HG03442 (cell line): ENCODE measurements at regions not wholly inside any gene's neighbourhood (a gene's known extent, or its start where the extent isn't known, plus 50 kb on each side); places are given as distances from the start of the nearest gene placed in this dataset.

Experiments used
- ATAC-seq: cut with Tn5 transposase; IDR thresholded peaks from one replicate; pipeline ENCODE4 v1.9.1; 2021; ENCODE audit warnings: mild to moderate bottlenecking, moderate library complexity; ENCODE audit not compliant: unreplicated experiment

DNA sequence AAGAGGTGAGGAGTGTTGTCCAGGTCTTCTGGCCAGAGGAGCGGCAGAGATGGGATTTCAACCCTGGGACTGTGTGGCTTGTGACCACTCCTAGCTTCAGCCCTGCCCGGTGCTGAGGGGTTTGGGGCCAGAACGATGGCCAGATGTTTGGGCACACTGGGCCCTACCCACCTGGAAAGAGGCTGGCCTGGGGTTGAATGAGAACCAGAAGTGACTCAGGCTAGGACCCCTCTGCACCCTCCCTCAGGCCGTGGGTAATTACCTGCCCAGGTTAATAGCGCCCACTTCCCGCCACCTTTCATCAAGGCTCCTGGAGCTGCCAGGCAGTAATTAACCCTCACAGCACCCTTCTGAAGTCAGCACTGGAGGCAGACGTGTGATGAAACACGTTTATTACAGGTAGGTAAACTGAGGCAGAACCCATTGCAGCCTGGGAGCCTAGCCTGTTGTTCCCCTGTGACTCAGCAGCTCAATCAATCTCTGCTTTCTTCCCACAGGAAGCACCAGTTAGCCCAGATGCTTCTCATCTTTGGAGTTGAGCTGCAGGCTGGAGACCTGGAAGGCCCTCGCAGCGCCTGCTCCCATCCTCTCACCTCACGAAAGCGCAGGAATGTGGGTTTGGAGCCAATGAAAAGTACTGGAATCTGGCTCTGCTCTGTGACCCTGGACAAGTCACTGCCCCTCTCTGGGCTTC lies 120.8 kb downstream of the CEBPB start:
- ATAC-seq: no peak

DNA sequence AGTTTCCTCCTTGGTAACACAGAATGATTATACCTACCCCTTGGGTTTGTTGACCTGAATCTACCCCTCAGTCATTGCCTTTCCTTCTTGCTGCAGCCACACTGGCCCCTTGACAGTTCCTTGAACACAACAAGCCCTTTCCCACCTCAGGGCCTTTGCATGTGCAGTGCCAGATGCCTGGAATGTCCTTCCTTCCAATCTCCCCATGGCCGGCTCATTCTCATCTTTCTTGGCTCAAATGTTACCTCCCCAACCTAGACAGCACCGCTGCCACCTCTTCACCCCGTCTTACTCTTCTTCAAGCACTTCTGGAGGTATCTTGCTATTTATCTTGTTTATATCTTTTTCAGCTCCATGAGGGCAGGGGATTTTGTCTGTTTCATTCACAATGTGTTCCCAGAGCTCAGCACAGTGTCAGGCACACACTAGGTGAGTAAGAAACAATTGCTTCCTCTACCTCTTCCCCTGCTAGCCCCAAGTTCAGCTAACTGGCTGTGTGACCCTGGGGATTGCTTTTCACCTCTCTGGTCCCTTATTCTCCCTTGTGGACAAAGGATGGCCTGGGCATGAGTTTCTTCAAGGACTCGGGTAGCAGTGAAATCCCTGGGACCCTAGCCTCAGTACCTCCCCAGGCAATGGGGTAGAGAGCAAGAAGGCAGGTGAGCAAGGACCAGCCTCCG lies 121.5 kb downstream of the CEBPB start:
- no peak for ATAC-seq

DNA sequence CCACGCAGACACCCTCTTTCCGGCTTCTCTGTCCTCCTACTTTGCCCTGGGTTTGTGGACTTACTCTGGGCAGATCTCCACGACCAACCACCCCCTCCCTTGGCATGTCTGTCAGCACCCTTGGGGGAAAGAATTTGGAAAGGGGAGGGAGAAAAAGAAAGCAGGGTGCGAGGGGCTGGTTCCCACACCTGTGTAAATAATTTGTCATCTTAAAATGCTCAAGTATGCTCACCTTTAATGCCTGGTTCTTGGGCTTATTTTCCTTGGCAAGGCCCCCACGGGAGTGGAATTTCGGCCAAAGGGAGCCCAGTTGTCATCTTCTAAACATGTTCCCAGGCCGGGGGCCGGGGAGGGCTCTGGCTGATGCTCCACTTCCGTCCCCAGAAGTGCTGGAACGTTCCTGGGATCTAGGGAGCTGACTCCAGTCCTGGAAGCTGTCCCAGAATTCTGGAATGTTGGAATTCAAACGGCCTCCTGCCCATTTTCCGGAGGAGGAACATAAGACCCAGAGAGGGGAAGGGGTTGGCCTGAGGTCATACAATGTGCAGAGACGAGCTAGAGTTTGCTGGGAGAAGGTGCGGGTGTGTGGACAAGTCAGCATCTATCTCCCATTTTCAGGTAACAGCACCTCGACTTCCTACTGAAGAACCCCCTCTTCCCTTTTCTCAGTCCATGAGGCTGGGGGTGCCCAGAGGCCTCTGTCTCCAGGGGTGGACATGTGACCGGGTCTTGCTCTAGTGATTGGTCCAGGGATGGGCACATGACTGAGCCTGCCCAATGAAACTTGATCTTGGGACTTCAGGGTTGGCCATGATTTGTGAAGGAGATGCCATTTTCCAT lies 122.3 kb downstream of the CEBPB start:
- ATAC-seq: no peak

DNA sequence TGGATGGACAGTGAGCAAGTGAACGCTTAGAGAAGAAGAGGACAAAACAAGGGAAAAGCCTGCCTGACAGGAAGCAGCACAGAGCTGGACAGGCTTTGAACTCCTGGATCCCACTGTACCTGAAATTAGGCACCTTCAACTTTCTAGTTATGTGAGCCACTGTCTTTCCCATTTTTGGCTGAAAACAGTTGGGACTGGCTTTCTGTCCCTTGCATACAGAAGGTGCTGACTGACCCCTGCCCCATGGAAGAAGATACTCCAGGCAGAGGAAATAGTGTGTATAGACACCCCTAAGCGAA lies 122.8 kb downstream of the CEBPB start:
- ATAC-seq: no peak

DNA sequence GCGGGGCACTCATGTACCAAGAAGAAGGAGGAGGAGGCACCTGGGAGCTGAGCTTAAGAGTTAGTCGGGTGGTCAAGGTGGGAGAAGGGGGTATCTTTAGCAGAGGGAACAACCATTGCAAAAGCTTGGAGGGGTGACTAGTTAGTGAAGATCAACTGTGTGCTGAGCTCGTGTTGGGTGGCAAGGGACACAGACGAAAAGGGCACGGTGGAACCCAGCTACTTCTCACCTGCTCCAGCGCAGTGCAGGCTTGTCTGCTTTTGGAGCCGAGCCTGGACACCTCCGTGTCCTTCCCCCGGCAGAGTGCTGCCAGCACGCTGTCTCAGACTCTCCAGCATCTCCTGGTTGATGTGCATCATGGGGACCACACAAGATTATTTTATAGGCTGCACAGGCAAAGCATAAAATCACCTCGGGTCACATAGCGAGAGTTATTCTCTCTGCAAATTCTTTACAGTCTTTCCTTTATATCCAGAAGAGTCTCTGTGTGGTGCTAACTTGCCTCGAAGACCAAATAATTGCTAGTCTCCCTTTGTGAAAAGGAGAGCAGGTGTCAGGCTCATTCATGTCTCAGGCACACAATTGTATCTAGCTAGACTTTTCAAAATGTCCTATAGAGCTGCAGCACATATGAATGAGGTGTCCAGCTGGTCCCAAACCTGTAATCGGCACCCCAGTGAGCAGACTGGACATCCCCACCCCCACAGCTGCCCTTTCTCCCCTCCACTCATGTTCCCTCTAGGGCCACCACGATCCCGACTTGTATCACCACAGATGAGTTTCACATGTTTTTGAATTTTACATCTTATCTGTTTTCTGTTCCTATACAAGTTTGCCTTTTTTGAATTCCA lies 123.4 kb downstream of the CEBPB start:
- no peak for ATAC-seq

DNA sequence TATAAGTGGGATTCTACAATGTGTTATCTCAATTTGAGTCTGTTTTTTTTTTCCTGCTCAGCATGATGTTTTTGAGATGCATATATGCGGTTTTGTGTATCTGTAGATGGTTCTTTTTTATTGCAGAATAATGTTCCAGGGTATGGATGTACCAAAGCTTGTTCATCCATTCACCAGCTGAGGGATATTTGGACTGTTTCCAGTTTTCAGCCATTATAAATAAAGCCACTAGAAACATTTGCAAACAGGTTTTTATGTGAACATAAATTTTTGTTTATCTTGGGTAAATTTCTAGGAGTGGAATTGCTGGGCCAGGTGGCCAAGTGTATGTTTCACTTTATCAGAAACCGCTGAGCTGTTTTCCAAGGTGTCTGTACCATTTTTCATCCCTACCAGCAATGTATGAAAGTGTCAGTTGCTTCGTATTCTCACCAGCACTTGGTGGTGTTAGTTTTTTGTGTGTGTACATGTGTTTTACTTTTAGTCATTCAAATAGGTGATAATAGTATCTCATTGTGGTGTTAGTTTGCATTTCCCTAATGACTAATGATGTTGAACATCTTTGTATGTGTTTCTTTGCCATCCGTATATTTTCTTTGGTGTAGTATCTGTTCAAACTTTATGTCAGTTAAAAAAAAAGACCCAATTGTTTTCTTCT lies 124.2 kb downstream of the CEBPB start:
- ATAC-seq: no peak

DNA sequence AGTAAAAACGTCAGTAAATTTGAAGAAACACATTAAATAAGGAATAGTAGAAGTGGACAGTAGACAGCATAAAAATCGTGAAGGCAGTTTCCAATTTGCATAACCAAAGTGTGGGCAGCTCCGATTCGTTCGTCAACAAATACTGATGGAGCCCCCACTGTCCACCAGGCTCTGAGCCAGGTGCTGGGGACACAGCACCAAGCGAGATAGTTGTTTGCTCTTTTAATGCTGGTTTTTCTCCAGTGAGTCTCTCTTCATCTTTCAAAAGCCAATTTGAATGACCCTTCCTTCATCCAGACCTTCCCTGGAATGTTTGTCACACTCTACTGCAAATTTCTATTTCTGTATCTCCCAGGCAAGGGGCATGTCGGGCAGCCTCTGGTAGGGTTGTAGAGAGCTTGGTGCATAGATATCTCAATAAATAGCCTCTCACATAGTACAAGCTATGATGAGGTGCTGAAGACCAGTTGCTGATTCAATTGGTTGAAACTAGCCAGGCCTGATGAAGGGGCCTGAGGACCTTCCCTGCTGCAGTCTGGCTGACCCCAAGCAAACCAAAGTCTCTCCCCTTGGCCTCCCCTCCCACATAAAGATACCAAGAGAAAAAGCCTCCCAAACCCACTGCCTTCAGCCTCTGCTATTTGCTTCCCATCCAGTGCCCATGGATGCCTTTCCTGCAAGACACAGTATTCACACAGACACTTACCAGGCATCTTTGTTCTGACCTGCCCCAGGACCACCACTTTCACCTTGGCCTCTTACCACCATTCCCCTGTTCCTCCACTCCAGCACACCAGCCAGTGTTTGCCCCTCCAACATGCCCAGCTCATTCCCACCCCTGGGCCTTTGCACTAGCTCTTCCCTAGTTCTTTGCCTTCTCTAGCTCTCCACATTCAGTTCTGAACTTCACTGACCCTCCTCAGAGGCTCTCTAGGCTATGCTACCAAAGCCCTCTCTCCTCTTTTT lies 125.2 kb downstream of the CEBPB start:
- ATAC-seq: no peak

DNA sequence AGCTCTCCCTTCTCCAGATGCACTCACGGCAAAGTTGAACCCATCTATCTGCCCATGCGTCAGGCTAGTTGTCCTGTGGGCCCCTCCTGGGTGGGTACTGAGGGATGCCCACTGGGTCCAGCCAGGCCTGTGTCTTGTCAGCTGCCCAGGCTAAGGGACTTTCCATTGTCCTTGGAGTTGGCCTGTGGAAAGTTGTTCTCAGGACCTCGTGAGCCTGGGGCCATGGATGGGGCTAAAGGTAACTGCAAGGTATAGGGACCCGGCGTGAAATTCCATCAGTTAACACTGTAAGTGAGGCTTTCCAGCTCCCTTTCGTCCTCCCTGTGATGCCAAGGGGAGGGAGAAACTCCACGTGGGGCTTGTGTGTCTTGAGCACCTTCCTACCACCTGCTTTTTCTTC lies 126.5 kb downstream of the CEBPB start:
- ATAC-seq: no peak

DNA sequence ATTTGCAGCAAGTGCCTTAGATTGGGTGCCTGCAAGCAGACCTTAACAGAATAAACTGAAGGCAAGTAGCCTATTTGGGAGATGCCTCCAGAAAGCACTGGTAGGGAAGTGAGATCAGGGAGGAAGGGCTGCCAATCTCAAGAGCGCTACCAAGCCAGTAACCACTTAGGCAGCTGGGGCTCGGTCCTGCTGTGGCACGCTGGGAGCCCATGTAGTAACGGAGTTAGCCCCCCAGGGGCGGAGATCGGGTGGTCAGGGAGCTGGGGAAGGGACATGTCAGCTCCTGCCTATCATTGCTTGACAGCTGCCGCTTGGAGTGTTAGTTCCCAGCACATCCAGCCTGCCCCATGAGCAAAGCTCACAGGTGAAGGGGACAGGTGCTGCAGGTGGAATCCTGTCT lies 127.0 kb downstream of the CEBPB start:
- no peak for ATAC-seq

DNA sequence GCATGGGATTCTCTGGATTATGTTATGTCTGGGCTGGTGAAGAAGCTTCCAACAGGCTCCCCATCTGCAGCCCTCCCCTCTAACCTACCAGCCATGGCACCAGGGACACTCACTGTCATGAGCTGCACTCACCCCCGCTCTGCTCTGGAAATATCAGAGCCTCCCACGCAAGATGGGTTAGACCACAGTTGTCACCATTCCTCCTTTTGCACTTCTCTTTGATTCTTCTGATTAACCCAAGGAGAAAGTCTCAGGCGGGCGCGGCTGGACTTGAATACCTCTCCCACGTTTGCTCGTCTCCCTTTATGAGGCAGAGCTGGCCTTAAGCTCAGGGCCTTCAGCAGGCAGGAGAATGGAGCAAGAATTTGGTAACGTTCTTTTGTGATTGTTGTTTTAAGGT lies 128.1 kb downstream of the CEBPB start:
- ATAC-seq: no peak

DNA sequence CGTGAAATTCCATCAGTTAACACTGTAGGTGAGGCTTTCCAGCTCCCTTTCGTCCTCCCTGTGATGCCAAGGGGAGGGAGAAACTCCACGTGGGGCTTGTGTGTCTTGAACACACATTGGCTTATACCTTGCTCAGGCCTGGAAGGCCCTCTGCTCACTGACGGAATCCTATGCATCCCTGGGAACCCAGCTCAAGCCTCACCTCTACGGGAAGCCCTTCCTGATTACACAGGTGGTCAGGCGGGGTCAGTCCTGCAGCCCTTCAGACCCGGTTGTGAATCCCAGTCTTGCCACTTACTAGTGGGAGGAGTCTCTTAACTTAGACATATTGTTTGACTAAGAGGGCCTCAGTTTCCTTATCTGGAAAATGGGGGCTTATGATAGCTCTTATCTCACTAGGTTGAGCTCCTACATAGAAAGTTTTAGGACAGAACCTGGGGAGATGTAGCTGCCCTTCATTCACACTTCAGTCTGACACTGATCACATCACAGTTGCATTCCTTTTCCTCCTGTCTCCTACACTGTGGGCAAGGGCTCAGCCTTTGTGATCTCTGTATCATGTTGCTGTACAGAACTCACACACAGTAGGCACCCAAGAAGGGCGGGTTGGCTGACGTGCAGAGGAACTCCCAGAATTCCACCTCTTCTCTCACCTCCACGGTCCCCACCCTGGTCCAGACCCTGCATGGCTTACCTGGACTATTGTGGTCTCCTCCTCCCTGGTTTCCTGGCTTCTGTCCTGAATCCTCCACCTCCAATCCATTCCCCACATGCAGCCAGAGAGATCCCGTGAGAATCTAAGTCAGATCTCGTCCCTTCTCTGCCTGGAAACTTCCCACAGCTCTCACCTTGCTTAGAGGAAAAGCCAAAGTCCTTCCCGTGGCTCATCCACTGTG lies 129.6 kb downstream of the CEBPB start:
- ATAC-seq: no peak

DNA sequence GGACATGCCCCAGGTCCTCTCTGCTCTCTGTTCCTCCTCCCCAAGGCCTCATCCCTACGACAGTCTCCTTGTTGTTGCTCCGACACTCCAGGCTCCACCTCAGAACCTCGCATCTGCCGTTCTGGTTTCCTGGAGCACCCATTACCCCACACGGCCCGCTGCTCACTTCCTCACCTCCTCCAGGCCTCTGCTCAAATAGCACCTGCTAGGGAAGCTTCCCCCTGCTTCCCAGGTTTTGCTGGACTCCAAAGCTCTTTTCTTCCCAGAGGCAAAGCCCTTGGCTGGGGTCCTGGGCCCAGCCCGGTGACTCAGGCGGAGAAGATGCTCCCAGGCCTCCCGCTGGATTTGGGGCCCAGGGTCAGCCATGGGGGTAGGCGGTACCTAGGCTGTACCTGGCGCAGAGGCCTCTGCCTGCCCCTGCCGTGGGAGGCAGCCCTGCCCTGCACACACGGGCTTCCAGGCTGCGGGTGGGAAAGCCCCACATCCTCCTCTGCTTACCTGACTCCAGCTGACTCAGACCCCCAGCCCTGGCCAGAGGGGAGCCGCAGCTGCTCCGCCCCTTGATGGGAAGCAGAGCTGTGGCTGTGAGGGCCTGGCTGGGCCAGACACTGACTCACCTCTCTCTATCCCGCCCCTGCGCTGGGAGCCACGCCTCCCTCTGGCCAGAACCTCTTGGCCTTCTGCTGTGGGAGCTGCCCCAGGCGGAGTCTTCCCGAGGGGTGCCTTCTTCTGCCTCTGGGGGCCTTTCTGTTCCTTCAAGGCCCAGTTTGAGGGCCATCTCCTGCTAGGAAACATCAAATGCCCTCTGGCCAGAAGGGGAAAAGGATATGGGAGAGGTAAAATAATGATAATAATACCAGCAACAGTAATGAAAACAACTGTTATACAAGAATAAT lies 130.5 kb downstream of the CEBPB start:
- no peak for ATAC-seq

DNA sequence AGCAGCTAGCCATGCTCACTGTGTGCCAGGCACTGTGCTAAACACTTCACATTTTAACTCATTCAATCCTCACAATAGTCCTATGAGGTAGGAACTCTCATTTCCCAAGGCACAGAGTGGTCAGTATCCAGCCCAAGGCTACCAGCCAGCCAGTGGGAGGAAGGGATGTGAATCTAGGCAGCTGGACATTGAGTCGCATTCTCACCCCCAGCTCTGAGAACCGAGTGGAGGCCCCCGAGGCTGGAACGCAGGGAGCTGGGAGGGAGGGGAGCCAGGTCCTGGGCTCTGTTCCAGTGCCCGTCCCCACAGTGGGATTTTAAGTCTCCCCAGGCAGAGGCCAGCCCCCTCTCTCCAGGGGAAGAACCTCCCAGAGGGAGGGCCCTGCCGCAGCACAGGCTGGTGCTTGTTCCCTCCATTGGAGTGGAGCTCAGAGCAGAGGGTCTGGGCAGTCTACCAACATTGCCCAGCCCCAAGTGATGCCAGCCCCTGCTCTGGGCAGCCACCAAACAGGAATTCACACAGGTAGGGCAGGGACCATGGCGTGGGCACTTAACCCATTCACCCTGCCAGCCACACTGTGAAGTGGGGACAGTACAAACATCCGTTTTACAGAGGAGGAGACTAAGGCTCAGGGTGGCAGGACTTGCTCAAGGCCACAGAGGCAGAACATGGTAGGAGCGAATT lies 131.3 kb downstream of the CEBPB start:
- ATAC-seq: no peak

DNA sequence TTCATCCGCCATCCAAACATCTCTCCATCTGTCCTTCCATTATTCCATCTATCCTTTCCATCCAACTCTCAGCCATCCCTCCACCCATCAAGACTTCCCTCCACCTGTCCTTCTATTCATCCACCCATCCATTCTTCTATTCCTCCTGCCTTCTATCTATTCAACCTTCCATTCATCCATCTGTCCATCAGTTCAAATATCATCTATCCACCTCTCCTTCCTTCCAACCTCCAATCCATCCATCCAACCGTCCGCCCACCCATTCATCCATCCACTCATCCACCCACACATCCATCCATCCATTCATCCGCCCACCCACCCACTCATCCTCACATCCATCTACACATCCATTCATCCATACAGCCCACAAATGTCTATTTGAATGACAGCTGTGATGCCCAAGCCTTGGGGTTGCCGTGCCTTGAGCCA lies 132.1 kb downstream of the CEBPB start:
- no peak for ATAC-seq

DNA sequence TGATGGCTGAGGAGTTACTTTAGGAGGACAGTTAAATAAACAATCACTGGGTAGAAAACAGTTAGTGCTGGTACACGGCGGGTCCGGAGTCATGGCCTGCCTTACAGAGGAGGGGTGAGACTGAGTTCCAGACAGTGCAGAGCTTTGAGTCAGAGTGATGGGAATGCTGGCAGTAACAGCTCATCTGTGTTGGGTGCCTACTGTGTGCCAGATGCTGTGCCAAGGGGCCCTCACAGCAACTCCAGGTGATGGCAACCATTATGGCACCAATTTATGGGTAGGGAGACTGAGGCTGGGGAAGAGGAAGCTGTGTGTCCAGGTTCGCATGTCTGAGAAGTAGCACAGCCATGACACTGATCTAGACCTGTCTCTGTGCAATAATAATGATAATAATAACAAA lies 132.6 kb downstream of the CEBPB start:
- ATAC-seq: no peak

DNA sequence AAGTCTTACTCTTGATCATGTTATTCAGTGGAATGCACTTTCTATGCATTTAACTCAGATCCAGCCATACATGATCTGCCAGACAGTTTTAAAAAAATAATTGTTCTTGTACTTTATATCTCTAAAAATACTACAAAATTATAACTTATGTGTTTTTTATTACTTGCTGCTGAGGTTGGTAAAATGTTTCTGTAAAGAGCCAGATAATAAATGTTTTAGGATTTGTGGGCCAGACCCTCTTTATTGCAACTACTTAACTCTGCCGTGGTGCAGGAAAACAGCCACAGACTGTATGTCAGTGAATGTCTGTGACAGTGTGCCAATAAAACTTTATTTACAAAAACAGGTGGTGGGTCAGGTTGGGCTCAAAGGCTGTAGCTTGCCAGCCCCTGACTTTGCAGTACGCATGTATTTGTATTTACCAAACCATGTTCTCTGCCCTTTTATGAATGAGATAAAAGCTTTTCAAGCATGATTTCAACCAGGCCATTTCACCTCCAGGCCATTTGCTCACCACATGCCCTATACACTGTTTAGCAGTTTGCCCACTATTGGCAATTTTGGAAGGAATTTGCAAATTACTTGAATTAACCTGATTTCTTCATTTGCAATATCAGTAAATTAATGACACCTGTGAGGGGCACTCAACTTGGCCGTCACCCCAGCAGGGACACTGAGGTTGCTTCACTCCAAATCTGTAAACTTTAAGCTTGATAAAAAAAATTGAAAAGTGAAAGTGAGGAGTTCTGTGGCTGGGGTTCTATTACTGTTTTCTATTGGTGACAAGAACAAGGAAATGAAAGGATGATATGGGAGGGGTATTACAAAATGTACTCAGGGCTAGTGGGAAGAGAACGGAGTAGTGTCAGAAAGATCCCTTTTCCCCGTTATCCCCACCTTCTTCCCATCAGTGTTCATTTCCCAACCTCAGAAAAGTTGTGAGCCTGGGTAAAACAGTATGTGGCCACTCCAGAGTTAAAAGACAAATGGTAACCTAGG lies 133.4 kb downstream of the CEBPB start:
- no peak for ATAC-seq
